SK-N-SH (cell line): ENCODE measurements at regions not wholly inside any gene's neighbourhood (a gene's known extent, or its start where the extent isn't known, plus 50 kb on each side); places are given as distances from the start of the nearest gene placed in this dataset.

ENCODE experiments used
- CTCF ChIA-PET: fragments of 300-600, 350-600 bp; formaldehyde crosslinking; extraction: SDS; loops from one replicate; lab custom pipeline; 2021; lab: Yijun Ruan, JAX
- POLR2A ChIA-PET: fragments of 350-600 bp; sonication (Branson Sonifier 250); formaldehyde crosslinking; extraction: SDS; loops from one replicate; lab custom pipeline; 2020; ENCODE audit warnings: antibody characterized with exemption, inconsistent platforms; lab: Yijun Ruan, JAX
- DNase-seq: peaks from one replicate; pipeline ENCODE4 v3.0.0; 2012
- H2AFZ ChIP-seq: fragments of 200-600 bp; sonication (generic); 2 replicates; pipeline ENCODE4 v1.8.1; 2016; ENCODE audit warnings: antibody characterized with exemption, mild to moderate bottlenecking, low read depth
- H3F3A ChIP-seq: fragments of 200-600 bp; sonication (generic); replicated peaks from 2 replicates; pipeline ENCODE3; 2016; ENCODE audit warnings: antibody characterized with exemption, mild to moderate bottlenecking; ENCODE audit not compliant: insufficient read depth
- H3K27ac ChIP-seq, 2 experiments: fragments of 200-500 bp in 1 of 2; fragments of 200-600 bp in 1 of 2; sonication (Bioruptor generic) in 1 of 2; sonication (generic), shearing (Covaris generic) in 1 of 2; 2 replicates each; pipeline versions ENCODE4 v1.5.1 to v1.6.1; 2014 to 2016; ENCODE audit warnings: low read depth in 2 of 2, inconsistent platforms in 1 of 2, low read length in 1 of 2, mild to moderate bottlenecking in 1 of 2, mixed read lengths in 1 of 2
- H3K27me3 ChIP-seq: fragments of 200-600 bp; sonication (generic), shearing (Covaris generic); 2 replicates; pipeline ENCODE4 v1.6.1; 2016; ENCODE audit warnings: mixed run types; ENCODE audit not compliant: insufficient read depth
- H3K36me3 ChIP-seq, 2 experiments: fragments of 200-500 bp in 1 of 2; fragments of 200-600 bp in 1 of 2; sonication (Bioruptor generic) in 1 of 2; sonication (generic) in 1 of 2; replicated peaks in 1 of 2; 2 replicates each; pipeline versions ENCODE3 to v1.5.1; 2014 to 2016; ENCODE audit warnings: low read length in 1 of 2, mild to moderate bottlenecking in 1 of 2; ENCODE audit not compliant: insufficient read depth in 2 of 2, control insufficient read depth in 1 of 2
- H3K4me1 ChIP-seq, 2 experiments: fragments of 200-500 bp in 1 of 2; fragments of 200-600 bp in 1 of 2; sonication (Bioruptor generic) in 1 of 2; sonication (generic), shearing (Covaris generic) in 1 of 2; 2 replicates each; pipeline versions ENCODE4 v1.5.1 to v1.6.1; 2014 to 2016; ENCODE audit warnings: low read depth in 1 of 2, low read length in 1 of 2, mixed run types in 1 of 2; ENCODE audit not compliant: insufficient read depth in 2 of 2, control insufficient read depth in 1 of 2
- H3K4me2 ChIP-seq: fragments of 200-600 bp; sonication (generic), shearing (Covaris generic); 2 replicates; pipeline ENCODE4 v1.6.1; 2017; ENCODE audit warnings: mixed run types
- H3K4me3 ChIP-seq, 2 experiments: fragments of 200-500 bp in 1 of 2; fragments of 200-600 bp in 1 of 2; sonication (Bioruptor generic) in 1 of 2; sonication (generic), shearing (Covaris generic) in 1 of 2; 2 replicates each; pipeline versions ENCODE4 v1.5.1 to v1.8.1; 2014 to 2016; ENCODE audit warnings: low read depth in 2 of 2, inconsistent platforms in 1 of 2, low read length in 1 of 2, mild to moderate bottlenecking in 1 of 2, mixed read lengths in 1 of 2, moderate library complexity in 1 of 2
- H3K79me2 ChIP-seq: fragments of 200-600 bp; sonication (generic); 2 replicates; pipeline ENCODE4 v1.8.1; 2017; ENCODE audit warnings: mild to moderate bottlenecking; ENCODE audit not compliant: insufficient read depth
- H3K9ac ChIP-seq: fragments of 200-600 bp; sonication (generic); 2 replicates; pipeline ENCODE4 v1.6.1; 2017; ENCODE audit warnings: mixed run types
- H3K9me2 ChIP-seq: fragments of 200-600 bp; sonication (generic); 2 replicates; pipeline ENCODE4 v1.6.1; 2017; ENCODE audit warnings: mixed run types
- H3K9me3 ChIP-seq: fragments of 200-600 bp; sonication (generic); 2 replicates; pipeline ENCODE4 v1.6.1; 2017; ENCODE audit warnings: mixed run types, mild to moderate bottlenecking, moderate library complexity
- H4K20me1 ChIP-seq: fragments of 200-600 bp; sonication (generic); 2 replicates; pipeline ENCODE4 v1.6.1; 2017; ENCODE audit warnings: mild to moderate bottlenecking, mixed run types; ENCODE audit not compliant: insufficient read depth
- ELF1 ChIP-seq: IDR thresholded peaks from 2 replicates; pipeline ENCODE4 v1.4.0; 2012
- EP300 ChIP-seq, 2 experiments: IDR thresholded peaks; 2 replicates each; pipeline versions ENCODE4 v1.4.0 to v1.6.1; 2012; ENCODE audit warnings: borderline replicate concordance in 1 of 2, low read depth in 1 of 2, low read length in 1 of 2
- FOSL2 ChIP-seq: IDR thresholded peaks from 2 replicates; pipeline ENCODE4 v1.4.0; 2012; ENCODE audit warnings: low read depth, mild to moderate bottlenecking, moderate library complexity, borderline replicate concordance
- GABPA ChIP-seq: IDR thresholded peaks from 2 replicates; pipeline ENCODE4 v1.4.0; 2012; ENCODE audit warnings: low read depth, mild to moderate bottlenecking
- IRF3 ChIP-seq: fragments of 150-350 bp; IDR thresholded peaks from 2 replicates; pipeline ENCODE4 v1.6.1; 2016; ENCODE audit warnings: mild to moderate bottlenecking, low read depth, low read length
- JUND ChIP-seq: IDR thresholded peaks from 2 replicates; pipeline ENCODE4 v1.4.0; 2012
- MEF2A ChIP-seq: IDR thresholded peaks from 2 replicates; pipeline ENCODE4 v1.4.0; 2012; ENCODE audit warnings: low read depth, borderline replicate concordance
- MXI1 ChIP-seq: IDR thresholded peaks from 2 replicates; pipeline ENCODE4 v1.6.1; 2012; ENCODE audit warnings: mild to moderate bottlenecking, low read depth, low read length, improper control_type of control experiment
- NRF1 ChIP-seq: IDR thresholded peaks from 2 replicates; pipeline ENCODE4 v1.6.1; 2012; ENCODE audit warnings: low read depth, mild to moderate bottlenecking, low read length
- POLR2AphosphoS5 ChIP-seq: IDR thresholded peaks from 2 replicates; pipeline ENCODE4 v1.6.1; 2012; ENCODE audit warnings: low read depth, low read length
- RAD21 ChIP-seq: IDR thresholded peaks from 2 replicates; pipeline ENCODE4 v1.6.1; 2012; ENCODE audit warnings: mild to moderate bottlenecking, low read length
- RCOR1 ChIP-seq: fragments of 150-350 bp; IDR thresholded peaks from 2 replicates; pipeline ENCODE4 v1.6.1; 2017; ENCODE audit warnings: antibody characterized with exemption, low read length
- SMC3 ChIP-seq: IDR thresholded peaks from 2 replicates; pipeline ENCODE4 v1.6.1; 2012; ENCODE audit warnings: low read depth, low read length, improper control_type of control experiment
- TEAD4 ChIP-seq: IDR thresholded peaks from 2 replicates; pipeline ENCODE4 v1.4.0; 2012; ENCODE audit warnings: mild to moderate bottlenecking, borderline replicate concordance; ENCODE audit not compliant: insufficient read depth
- USF1 ChIP-seq: IDR thresholded peaks from 2 replicates; pipeline ENCODE4 v1.4.0; 2012; ENCODE audit warnings: low read depth, borderline replicate concordance
- USF2 ChIP-seq: fragments of 150-350 bp; IDR thresholded peaks from 2 replicates; pipeline ENCODE4 v1.6.1; 2017; ENCODE audit warnings: antibody characterized with exemption, low read length, low read depth, borderline replicate concordance
- ZBTB33 ChIP-seq: IDR thresholded peaks from 2 replicates; pipeline ENCODE4 v1.4.0; 2012; ENCODE audit warnings: low read depth, borderline replicate concordance
- WGBS: methylation state at CpG from one replicate; pipeline ENCODE4 v1.1.6; 2017; ENCODE audit warnings: low lambda C conversion rate; 5-methylcytosine and 5-hydroxymethylcytosine counted together

GRCh38 chr1:82160036-82160435 lies 359.3 kb downstream of the ADGRL2 start:
- no peak overlapping the region for H3K27ac ChIP-seq
- H3K79me2 ChIP-seq = no peaks in the 10 kb centered on the region
- H3K4me3 ChIP-seq = no peak overlapping the region
- H3K9me3 ChIP-seq = no peaks in the 10 kb centered on the region
- WGBS = 58% methylated on average over 5 of the region's 5 CpGs
- H3K27me3 ChIP-seq = no peaks in the 10 kb centered on the region
- DNase-seq = no peak
- no peak overlapping the region for H3K4me2 ChIP-seq
- ChIA-PET POLR2A (no interaction called here), CTCF (no interaction called here)
- H3K4me1 ChIP-seq = no peaks in the 10 kb centered on the region
- H4K20me1 ChIP-seq = no peaks in the 10 kb centered on the region
- no peaks in the 10 kb centered on the region for H3K36me3 ChIP-seq
- no peaks in the 10 kb centered on the region for H3F3A ChIP-seq
- H3K9ac ChIP-seq = no peak overlapping the region
- no peaks in the 10 kb centered on the region for H3K9me2 ChIP-seq
- TF ChIP-seq FOSL2 (no peak), ZBTB33 (no peak), MXI1 (no peak), RAD21 (no peak), EP300 (IDR thresholded peaks at IDR 0.05; ENCODE audit: borderline replicate concordance in 1 of 2, low read depth in 1 of 2, low read length in 1 of 2) (no peak), USF1 (no peak), POLR2AphosphoS5 (no peak), MEF2A (no peak), JUND (no peak), IRF3 (no peak), NRF1 (no peak), SMC3 (no peak), USF2 (no peak), TEAD4 (no peak), ELF1 (no peak), GABPA (no peak), RCOR1 (no peak)
- H2AFZ ChIP-seq = no peak overlapping the region
